HG02588 (cell line): ENCODE measurements at regions not wholly inside any gene's neighbourhood (a gene's known extent, or its start where the extent isn't known, plus 50 kb on each side); places are given as distances from the start of the nearest gene placed in this dataset.
"Not testable (repeated sequence)": the region's sequence is repeated elsewhere in the genome, so short reads cannot be mapped to it uniquely, and the experiment has no call there.

Source experiments
- ATAC-seq: cut with Tn5 transposase; IDR thresholded peaks from one replicate; pipeline ENCODE4 v1.9.1; 2021; ENCODE audit warnings: mild to moderate bottlenecking, moderate library complexity; ENCODE audit not compliant: unreplicated experiment

DNA sequence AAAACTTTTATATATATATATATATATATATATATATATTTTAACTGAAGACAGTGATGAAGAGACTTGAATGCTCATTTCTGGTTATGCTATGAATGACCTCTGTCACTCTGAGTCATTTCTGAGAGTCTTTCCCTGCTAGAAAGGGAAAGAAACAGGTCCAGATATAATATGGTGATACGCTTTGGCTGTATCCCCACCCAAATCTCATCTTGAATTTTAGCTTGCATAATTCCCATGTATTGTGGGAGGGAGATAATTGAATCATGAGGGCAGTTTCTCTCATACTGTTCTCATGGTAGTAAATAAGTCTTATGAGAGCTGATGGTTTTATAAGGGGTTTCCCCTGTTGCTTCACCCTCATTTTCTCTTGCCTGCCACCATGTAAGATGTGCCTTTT lies 254.1 kb upstream of the IGFBP7 start:
- no peak for ATAC-seq

DNA sequence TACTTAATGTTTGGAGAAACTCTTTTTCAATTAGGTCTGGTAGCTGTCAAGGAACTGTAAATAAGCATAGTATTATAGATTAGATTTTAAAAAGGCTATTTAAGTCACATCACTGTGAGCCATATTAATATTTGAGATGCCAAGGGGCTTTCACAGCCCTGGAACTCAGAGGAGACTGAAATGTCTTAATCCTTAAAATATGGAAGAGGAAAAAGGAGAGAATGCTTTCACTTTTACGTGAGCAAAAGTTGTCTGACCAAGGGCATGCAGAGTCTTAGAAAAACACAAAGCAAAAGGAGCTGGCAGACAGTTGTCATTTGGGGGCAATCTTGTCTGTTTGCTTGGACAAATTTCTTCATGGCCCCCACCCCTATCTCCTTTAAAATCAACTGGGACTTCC lies 253.2 kb upstream of the IGFBP7 start:
- ATAC-seq = no peak

DNA sequence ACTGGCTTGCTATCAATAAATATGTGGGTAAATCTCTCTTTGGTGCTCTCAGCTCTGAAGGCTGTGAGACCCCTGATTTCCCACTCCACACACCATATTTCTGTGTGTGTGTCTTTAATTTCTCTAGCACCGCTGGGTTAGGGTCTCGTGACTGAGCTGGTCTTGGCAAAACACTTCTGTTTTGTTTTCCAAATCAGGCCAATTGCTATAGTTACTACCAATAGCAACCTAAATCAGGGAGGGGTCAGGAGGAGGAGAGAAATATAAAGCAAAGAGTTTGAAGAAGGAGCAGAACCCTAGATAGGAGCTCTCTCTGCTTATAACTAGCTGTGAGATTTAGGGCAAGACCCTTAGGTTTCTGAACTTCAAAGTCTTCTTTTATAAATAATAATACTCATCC lies 250.5 kb upstream of the IGFBP7 start:
- ATAC-seq = no peak

DNA sequence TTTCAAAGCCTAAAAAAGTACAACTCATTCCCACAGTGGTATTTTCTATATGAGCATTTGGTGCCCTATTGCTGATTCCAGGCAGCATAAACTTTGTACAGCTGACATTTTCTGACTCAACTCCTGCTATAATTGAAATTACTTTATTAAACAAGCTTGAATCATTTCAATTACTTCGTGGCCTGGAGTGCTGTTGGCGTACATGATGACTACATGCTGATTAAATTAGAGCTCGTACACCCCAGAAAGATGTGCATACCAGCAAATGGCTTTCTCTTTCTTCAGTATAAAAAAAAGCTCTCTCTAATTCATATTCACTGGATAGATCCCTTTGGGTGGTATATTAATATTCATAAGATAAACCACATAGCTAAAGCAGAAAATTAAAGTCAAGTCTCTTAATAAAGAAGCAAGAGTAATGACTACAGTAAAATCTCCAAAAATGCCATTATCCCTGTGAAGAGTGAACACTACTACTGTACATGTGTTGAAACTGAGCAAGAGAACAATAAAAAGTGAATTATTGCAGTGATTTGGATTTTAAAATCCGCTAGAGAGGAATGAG lies 245.0 kb upstream of the IGFBP7 start:
- no peak for ATAC-seq

DNA sequence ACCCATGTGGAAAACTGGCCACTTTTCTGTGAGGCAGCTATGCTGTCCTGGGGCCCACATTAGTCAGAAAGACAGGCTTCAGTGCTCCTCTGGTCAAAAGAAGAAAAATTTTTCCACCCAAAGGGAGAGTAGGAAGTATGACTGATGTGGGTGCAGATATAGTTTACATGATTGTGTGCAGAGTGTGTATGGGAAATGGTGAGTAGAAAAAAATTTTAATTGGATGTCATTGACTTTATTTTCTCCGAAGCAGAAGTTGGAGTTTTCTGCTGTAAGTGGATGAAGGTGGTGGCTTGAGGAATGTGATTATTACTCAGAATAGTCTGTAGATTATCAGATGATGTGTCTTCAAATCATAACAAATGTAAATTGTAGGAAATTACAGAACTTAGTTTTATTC lies 241.5 kb upstream of the IGFBP7 start:
- ATAC-seq = no peak

DNA sequence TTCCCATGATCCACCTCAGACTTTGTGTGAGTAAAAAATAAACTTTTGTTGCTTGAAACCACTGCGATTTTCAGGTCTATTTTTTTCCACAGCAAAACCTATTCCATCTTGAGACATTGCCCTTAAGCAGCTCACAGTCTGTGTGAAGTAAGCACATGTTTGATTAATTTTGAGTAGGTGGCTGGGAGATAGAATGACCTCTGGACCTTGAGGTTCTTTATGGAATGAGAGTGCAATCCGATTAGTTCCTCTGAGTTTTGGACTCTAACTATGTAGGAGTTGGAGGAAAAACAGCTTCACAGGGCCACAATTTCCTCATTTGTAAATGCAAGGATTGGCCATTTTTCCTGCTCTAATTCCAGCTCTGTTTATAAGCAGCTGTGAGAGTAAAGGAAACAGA lies 234.1 kb upstream of the IGFBP7 start:
- no peak for ATAC-seq

DNA sequence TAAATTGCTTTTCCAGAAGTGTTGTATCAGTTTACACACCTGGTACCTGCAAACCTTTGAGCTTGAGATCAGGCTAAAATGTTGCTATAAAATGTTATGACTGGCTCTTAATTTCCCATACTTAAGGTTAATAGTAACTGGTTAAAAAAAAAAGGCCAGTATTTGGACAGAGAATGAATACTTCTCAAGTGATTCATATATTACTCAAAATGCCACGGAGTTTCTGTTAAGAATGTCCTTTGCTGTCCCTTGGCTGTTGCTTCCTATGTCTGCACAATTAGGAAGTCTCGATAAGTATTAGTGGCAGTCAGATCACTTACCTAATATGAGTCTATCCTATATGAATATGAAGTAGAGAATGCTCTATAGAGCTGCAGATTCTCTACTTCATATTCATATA lies 232.2 kb upstream of the IGFBP7 start:
- no peak for ATAC-seq

DNA sequence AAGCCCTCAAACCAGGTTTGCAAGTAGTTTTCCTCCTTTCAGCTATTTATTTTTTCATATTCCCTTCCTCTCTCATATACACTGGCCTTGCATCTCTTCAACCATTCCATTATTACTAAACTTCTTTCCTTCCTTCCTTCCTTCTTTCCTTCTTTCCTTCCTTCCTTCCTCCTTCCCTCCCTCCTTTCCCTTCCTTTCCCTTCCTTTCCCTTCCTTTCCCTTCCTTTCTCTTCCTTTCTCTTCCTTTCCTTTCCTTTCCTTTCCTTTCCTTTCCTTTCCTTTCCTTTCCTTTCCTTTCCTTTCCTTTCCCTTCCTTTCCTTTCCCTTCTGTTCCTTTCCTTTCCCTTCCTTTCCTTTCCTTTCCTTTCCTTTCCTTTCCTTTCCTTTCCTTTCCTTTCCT lies 228.7 kb upstream of the IGFBP7 start:
- not testable (repeated sequence) for ATAC-seq

DNA sequence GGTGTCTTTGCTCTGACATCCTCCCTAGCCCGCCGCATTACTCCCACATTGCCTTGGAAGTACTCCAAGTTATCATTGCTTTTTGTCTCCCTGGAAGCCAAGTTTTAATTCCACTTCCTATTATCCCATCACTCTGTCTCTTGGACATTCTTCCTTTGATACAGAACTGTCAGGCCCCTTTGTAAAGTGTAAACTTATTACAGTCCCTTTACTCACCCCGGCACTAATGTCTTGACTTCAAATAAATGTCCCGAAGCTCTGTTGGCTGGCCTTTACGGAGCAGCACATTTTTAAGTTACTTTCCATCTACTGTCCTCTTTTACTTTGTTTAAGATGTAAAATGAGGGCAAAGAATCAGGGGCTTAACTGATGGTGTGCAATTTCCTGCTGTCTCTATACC lies 223.5 kb upstream of the IGFBP7 start:
- ATAC-seq = no peak

DNA sequence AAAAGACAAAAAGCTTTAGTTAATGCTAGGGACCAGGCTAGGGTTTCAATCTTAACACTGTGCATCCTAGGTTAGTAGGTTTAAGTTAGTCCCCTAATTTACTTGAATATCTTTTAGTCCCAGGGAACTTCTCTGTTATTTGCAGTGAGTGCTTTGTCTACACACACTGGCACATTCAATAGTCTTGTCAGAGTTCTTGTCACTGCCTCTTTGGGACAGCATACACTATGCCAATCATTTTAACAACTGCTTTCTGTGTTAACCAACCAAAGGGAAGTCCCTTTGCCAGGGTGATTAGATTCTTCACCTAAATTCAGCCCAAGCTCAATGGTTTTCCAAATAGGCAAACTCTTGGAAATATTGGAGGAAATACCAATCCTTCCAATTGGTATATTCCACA lies 221.8 kb upstream of the IGFBP7 start:
- ATAC-seq = no peak

DNA sequence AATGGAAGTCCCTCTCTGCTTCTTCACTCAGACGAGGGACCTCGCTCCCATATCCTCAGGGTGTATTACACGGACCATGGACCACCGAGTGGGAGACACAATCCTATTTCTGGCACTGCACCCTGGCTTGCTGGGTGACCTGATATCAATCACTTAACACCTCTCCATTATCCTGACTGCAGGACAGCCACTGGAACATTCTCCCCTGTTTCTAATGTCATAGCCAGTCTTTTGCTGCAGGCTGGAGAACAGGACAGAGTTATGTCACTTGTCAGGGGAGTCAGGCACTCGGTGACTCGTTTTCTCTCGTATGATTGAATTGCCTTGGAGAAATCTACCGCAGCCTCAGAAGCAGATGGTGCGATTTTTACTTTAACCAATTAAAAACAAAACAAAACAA lies 219.1 kb upstream of the IGFBP7 start:
- no peak for ATAC-seq

DNA sequence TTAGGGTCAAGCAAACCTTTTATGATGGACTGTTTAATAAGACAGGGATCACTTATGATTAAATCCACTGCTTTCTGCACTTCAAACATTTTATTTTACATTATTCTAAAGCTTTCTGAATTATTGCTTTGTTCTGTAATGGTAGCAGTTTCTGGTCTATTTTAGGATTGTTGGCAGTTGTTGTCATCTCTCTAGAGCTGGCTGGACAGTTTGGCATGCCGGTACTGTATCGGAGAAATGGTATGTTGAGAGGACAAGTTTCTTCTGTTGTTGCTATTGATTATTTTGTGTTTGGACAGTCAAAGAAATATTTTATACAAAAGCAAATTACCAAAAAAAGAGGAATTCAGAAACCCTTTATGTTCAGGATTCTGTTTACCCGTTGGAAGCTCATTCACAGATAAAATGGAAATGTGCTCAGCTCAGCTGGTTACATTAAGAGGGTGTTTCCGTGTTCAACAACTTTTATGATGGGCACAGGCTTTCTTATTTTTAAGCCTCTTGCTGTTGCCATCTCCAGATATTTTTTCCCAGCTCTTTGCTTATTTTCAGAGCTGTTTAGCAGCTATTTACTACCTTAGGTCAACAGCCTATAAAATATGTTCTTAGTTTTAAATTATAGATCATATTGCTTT lies 214.6 kb upstream of the IGFBP7 start:
- ATAC-seq = no peak

DNA sequence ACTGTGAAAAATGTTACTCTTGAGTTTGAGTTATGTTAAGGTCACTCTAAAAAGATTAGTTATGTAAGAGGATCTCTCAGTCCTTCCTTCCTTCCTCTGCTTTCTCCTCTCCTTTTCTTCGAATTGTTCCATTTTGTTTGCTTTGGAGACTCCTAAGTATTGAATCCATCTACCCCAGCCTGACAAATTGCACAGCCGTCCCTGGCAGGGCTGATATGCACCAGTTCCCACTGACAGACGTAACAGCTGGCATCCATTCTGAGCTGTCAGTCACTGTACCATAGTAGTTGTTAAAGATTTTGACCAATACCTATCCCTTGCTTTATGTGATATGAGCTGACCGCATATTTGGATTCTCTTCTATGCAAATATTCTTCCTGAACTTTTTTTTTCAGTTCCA lies 210.7 kb upstream of the IGFBP7 start:
- no peak for ATAC-seq

DNA sequence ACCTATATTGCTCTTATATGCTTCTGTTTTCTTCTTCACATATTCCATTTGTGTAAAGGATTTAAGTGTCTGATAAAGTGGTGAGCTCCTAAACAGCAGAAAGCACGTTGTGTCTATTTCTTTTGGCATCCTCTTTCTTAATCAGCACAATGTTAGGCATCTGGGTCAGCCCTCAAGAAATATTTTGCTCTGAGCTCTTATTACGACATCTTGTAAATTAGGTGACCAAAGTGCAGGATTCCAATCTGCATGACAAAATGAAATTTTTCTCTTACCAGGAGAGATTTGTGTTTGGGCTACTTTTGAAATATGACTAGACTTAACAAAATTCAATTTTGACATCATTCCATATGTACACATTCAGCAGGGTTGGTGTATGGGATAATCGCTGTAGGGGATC lies 210.0 kb upstream of the IGFBP7 start:
- no peak for ATAC-seq

DNA sequence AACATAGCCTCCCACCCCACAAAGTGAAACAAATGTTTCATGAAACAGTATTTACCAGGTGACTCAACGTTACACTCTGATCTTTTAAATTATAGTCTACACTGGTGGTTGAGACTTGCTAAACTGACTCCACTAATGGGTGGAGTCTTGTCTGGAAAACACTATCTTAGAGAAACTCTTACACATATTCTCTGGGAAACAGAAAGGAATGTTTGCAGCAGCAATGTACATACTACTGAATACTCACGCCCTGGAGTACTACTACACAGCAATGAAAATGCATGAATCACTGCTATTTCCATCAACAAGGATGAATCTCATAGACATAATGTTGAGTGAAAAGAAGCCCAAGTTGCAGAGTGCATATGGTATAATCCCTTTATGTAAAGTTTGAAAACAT lies 208.5 kb upstream of the IGFBP7 start:
- no peak for ATAC-seq

DNA sequence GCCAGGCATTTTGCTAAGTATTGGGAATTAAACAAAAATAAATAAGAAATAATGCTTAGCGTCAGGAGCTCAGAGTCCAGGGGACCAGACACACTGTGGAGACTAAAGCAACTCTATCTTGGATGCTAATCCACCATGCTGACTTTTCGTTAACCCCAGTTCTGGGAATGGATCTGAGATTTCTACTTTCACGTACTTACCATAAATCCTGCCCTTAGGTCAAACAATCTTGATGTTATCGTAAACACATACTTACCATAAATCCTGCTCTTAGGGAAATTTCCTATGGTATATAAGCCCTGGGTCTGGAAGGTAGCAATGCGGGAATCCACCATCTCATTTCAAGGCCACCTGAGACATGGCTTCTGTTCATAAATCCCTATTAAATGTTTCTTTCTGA lies 204.5 kb upstream of the IGFBP7 start:
- ATAC-seq = no peak

DNA sequence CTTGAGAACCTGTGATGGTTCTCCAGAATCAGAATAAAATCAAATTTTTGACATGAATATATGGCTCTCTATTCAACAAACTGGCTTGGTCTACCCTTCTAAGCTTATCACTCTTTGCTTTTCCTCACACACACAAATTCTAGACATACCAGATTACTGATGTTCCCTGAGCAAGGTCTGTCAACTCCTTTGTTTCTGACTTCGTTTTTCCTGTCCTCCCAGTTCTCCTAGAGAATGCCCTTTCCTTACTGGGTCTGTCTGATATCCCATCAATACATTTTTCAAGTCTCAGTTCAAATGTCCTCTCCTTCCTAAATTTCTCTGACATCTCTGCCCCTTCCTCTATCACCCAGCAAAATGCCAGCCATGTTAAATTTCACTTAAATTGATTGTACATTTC lies 202.1 kb upstream of the IGFBP7 start:
- no peak for ATAC-seq

DNA sequence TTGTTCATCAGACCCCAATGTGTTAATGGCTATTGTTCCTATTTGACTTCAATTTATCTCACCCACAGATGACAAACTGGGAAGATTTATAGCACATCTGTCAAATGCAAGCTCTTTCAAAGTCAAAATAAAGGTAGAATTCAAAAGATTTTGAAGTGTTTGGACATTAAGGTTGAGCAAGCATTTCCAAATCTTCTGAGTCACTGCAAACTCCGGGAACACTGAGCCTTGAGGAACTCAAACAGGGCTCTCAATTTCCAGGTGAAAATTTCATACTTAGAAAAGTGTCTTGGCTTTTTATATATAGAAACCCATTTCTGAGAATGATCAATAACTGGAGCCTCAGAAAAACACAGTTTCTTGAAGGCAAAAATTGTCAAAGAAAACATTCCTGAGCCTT lies 199.5 kb upstream of the IGFBP7 start:
- ATAC-seq = no peak

DNA sequence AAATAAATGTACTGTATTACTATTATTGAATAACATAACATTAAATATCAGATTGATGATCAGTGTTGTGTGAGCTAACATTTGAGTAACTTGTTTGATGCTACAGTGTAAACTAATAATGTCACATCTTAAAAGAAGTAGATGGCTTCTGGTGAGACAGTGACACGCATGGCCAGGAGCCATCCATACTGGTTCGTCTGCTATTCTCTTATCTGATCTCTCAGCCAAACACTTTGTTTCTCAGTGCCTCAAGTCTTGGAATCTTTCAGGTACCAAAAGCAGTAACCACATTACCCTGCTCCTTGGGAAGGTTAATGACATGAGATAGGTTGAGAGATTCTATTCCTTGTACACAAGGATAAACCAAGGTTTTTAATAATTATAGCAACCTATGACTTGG lies 198.1 kb upstream of the IGFBP7 start:
- no peak for ATAC-seq

DNA sequence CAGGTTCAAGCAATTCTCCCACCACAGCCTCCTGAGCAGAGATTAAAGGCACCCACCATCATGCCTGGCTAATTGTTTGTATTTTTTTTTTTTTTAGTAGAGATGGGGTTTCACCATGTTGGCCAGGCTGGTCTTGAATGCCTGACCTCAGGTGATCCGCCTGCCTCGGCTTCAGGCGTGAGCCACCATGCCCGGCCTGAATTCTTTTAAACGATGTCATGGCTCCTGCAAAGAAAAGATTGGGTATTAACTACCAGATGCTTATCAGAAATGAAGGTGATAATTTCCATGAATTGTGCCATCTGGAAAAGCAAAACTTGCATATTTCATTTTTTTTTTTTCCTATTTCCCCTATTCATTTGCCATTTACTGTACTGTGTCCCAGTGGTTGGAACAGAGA lies 195.7 kb upstream of the IGFBP7 start:
- ATAC-seq = no peak

DNA sequence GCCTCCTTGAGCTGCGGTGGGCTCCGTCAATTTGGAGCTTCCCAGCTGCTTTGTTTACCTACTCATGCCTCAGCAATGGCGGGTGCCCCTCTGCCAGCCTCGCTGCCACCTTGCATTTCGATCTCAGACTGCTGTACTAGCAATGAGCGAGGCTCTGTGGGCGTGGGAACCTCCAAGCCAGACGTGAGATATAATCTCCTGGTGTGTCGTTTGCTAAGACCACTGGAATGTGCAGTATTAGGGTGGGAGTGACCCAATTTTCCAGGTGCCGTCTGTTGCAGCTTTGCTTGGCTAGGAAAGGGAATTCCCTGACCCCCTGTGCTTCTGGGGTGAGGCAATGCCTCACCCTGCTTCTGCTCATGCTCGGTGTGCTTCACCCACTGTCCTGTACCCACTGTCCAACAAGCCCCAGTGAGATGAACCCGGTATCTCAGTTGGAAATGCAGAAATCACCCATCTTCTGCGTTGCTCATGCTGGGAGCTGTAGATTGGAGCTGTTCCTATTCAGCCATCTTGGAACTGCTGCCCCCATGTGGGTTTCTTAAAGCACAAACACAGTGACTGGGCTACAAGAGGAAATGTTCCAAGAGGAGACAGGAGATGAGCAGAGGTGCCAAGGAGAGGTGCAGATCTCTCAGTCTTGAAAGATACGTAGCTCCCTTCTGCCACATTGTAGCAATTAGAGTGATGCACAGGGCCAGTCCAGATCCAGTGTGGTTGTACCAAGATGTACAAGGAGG lies 193.0 kb upstream of the IGFBP7 start:
- no peak for ATAC-seq

DNA sequence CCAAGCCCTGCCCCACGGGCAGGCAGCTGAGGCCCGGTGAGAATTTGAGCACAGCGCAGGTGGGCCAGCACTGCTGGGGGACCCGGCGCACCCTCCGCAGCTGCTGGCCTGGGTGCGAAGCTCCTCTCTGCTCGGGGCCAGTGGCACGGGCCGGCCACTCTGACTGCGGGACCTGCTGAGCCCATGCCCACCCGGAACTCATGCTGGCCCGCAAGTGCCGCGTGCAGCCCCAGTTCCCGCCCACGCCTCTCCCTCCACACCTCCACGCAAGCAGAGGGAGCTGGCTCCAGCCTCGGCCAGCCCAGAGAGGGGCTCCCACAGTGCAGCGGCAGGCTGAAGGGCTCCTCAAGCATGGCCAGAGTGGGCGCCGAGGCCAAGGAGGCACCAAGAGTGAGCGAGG lies 190.1 kb upstream of the IGFBP7 start:
- ATAC-seq = not testable (repeated sequence)

DNA sequence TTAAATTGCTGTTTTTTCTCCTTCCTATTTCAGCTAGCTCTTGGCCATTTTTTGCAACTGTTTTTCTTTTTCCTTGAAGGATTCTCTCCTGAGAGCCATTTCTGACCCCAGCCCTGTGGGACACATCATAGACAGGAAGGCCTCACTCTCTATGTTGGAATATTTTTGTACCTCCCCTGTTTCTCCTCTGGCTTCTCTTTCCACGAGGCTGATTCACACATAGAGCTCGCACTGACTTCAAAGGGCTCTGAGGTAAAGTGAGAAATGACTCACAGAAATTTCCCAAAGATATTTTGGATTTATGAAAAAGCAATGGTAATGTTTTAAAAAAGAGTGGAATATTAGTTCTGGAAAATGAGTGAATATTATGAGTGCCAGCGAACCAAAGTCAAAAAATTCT lies 181.7 kb upstream of the IGFBP7 start:
- no peak for ATAC-seq
